ENCODE measurements at regions not wholly inside any gene's neighbourhood (a gene's known extent, or its start where the extent isn't known, plus 50 kb on each side); places are given as distances from the start of the nearest gene placed in this dataset.

DNA sequence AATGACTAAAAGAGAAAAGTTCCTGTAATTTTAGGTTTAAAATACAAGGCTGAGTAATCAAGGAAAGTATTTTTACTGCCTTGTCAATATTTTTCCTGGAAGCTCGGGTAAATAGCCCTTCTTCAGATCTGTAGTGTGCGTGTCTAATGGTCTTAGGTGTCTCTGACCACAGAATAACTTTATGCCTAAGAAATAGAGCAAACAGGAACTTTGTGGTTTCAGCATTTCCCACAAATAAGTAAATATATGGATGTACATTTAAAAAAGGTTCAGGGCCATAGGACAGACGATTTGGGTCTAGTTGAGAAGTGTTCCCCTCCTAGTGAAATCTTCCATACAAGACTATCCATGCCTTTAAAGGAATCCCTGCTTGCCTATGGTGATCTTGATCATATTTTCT is 107.0 kb downstream of the ZC3H11B start:
- TF ChIP-seq, protein P1, sequence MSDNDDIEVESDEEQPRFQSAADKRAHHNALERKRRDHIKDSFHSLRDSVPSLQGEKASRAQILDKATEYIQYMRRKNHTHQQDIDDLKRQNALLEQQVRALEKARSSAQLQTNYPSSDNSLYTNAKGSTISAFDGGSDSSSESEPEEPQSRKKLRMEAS (IDR thresholded peaks at IDR 0.05), result no peak
- TF ChIP-seq REST (IDR thresholded peaks at IDR 0.05; ENCODE audit: low read depth) (no peak), CTCF (IDR thresholded peaks at IDR 0.05 in 2 of 3, conservative IDR thresholded peaks at IDR 0.05 in 1 of 3; ENCODE audit: borderline replicate concordance in 1 of 3, insufficient read depth in 1 of 3, low read depth in 2 of 3, low read length in 2 of 3) (no peak)

Measured in HCT116 (cell line).